ENCODE measurements at regions not wholly inside any gene's neighbourhood (a gene's known extent, or its start where the extent isn't known, plus 50 kb on each side); places are given as distances from the start of the nearest gene placed in this dataset.

GRCh38 chr2:42928161-42928691 lies 135.8 kb upstream of the HAAO start:
- Mint-ChIP-seq H3K4me1 (peaks cover 70% of the 10 kb centered on the region), H3K4me3 (no peak overlapping the region), H3K27ac (no peak overlapping the region; the same call in 1 of the 2 replicates), H3K27me3 (ENCODE audit: insufficient read depth, low read depth, poor library complexity) (peaks cover 13% of the 10 kb centered on the region), H3K36me3 (ENCODE audit: low read depth) (no peaks in the 10 kb centered on the region), H3K9me3 (no peaks in the 10 kb centered on the region)
- no peaks in the 10 kb centered on the region for H3K36me3 ChIP-seq (ENCODE audit: insufficient read depth)
- no peak overlapping the region for H3K4me3 ChIP-seq
- peak overlapping the region; percentile 91 for H2AFZ ChIP-seq
- H4K20me1 ChIP-seq (replicated peaks; ENCODE audit: insufficient read depth), result no peaks in the 10 kb centered on the region
- 0 out of 2 replicates have a peak overlapping the region, but pooled peaks have one; percentile 17 for H3K4me2 ChIP-seq
- no peak overlapping the region; the same call in 1 of the 2 replicates for H3K27ac ChIP-seq (ENCODE audit: low read depth)
- H3K27me3 ChIP-seq (ENCODE audit: insufficient read depth), result no peaks in the 10 kb centered on the region
- TF ChIP-seq REST (IDR thresholded peaks at IDR 0.05; ENCODE audit: unreplicated experiment), result no peak
- TF ChIP-seq ZNF462 (CRISPR knock-in tag; IDR thresholded peaks at IDR 0.05), result no peak
- TF ChIP-seq CREB1 (CRISPR knock-in tag; IDR thresholded peaks at IDR 0.05; ENCODE audit: low read depth), result no peak
- no peak for TF ChIP-seq CTCF (conservative IDR thresholded peaks at IDR 0.05; ENCODE audit: low read depth in 2 of 2)
- no peak for TF ChIP-seq ZNF114 (CRISPR knock-in tag; IDR thresholded peaks at IDR 0.05)
- no peak for TF ChIP-seq EZH2 (IDR thresholded peaks at IDR 0.05; ENCODE audit: low read depth, unreplicated experiment)
- TF ChIP-seq ETS1 (IDR thresholded peaks at IDR 0.05), result no peak
- TF ChIP-seq NANOG (IDR thresholded peaks at IDR 0.05; ENCODE audit: borderline replicate concordance), result no peak
- no peak for TF ChIP-seq POLR2AphosphoS5 (IDR thresholded peaks at IDR 0.05; ENCODE audit: low read depth)
- no peak for TF ChIP-seq EZH2phosphoT487 (IDR thresholded peaks at IDR 0.05; ENCODE audit: unreplicated experiment)
- no peak for TF ChIP-seq STAT1 (IDR thresholded peaks at IDR 0.05; ENCODE audit: unreplicated experiment)
- no peak for TF ChIP-seq JUNB (IDR thresholded peaks at IDR 0.05; ENCODE audit: unreplicated experiment)
- TF ChIP-seq ZNF331 (CRISPR knock-in tag; IDR thresholded peaks at IDR 0.05; ENCODE audit: low read depth), result no peak
- DNase-seq (ENCODE audit: low spot score) (no peak), ATAC-seq (no peak)
- H3F3A ChIP-seq (replicated peaks; ENCODE audit: low read depth), result no peaks in the 10 kb centered on the region; the same call in 1 of the 2 replicates
- H3K9me2 ChIP-seq (ENCODE audit: insufficient read depth), result peaks cover 8% of the 10 kb centered on the region
- H3K4me1 ChIP-seq (ENCODE audit: insufficient read depth), result peaks cover 61% of the 10 kb centered on the region
- no peaks in the 10 kb centered on the region for H3K79me2 ChIP-seq (replicated peaks; ENCODE audit: insufficient read depth)

Data from GM23338 (cell line).